ENCODE measurements at regions not wholly inside any gene's neighbourhood (a gene's known extent, or its start where the extent isn't known, plus 50 kb on each side); places are given as distances from the start of the nearest gene placed in this dataset.

DNA sequence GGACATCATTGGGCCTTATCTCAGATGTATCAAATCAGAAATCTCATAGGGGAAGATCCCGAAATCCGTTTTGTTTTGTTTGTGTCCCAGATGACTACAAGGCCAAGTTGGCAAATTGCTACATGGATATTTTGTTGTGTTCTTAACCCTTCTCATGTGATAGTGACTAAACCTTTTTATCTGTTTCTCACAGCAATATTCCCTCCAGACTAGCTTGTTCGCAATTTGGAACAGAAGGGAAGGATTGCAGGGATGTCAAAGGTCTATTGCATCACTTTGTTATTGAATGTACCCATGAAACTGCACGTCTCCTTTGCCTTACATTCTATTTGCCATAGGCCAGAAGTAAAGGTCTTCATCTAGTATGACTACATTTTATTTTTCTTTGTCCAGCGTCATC, 453.9 kb downstream of the NFIB start (continued):
- TF ChIP-seq FOXS1 (CRISPR knock-in tag; IDR thresholded peaks at IDR 0.05): no peak

DNA sequence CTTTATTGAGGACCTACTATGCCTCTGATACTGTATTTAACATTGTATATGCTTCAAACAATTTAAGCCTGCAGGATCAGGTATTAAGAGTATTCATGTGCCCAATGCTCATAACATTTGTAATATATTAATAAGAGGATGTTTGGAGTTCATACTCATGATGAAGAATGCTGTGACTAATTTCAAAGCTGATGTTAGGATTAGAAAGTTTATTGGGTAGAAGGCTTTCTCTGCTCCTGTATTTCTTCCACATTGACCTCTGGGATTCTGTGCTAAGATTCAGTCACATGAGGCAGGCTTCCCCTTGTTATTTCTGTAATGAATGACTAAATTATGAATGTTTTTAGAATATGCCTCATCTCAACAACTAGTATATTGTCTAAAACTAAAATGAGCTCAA, 456.4 kb downstream of the NFIB start:
- CTCF ChIA-PET: interaction anchor here (1.0 to 1.3 kb wide), 2 partner anchors 9 to 10 kb away, joined by 3 to 5 read pairs; no protein-coding TSS in a partner anchor
- no peak for TF ChIP-seq ESRRA (IDR thresholded peaks at IDR 0.05; ENCODE audit: borderline replicate concordance, low read length)
- no peak for TF ChIP-seq HOXB13 (CRISPR knock-in tag; IDR thresholded peaks at IDR 0.05; ENCODE audit: low read depth)
- TF ChIP-seq ZNF302 (CRISPR knock-in tag; IDR thresholded peaks at IDR 0.05): no peak
- TF ChIP-seq HDAC2 (IDR thresholded peaks at IDR 0.05): no peak
- TF ChIP-seq CBX2 (IDR thresholded peaks at IDR 0.05; ENCODE audit: borderline replicate concordance, low read depth): no peak
- TF ChIP-seq RFX5 (IDR thresholded peaks at IDR 0.05): no peak
- TF ChIP-seq ZSCAN20 (CRISPR knock-in tag; IDR thresholded peaks at IDR 0.05): no peak
- TF ChIP-seq, protein P1, sequence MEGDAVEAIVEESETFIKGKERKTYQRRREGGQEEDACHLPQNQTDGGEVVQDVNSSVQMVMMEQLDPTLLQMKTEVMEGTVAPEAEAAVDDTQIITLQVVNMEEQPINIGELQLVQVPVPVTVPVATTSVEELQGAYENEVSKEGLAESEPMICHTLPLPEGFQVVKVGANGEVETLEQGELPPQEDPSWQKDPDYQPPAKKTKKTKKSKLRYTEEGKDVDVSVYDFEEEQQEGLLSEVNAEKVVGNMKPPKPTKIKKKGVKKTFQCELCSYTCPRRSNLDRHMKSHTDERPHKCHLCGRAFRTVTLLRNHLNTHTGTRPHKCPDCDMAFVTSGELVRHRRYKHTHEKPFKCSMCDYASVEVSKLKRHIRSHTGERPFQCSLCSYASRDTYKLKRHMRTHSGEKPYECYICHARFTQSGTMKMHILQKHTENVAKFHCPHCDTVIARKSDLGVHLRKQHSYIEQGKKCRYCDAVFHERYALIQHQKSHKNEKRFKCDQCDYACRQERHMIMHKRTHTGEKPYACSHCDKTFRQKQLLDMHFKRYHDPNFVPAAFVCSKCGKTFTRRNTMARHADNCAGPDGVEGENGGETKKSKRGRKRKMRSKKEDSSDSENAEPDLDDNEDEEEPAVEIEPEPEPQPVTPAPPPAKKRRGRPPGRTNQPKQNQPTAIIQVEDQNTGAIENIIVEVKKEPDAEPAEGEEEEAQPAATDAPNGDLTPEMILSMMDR (IDR thresholded peaks at IDR 0.05): no peak
- TF ChIP-seq, protein P2, sequence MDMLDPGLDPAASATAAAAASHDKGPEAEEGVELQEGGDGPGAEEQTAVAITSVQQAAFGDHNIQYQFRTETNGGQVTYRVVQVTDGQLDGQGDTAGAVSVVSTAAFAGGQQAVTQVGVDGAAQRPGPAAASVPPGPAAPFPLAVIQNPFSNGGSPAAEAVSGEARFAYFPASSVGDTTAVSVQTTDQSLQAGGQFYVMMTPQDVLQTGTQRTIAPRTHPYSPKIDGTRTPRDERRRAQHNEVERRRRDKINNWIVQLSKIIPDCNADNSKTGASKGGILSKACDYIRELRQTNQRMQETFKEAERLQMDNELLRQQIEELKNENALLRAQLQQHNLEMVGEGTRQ (IDR thresholded peaks at IDR 0.05): no peak
- TF ChIP-seq TP53 (CRISPR knock-in tag; IDR thresholded peaks at IDR 0.05): no peak
- no peak for TF ChIP-seq FOXS1 (CRISPR knock-in tag; IDR thresholded peaks at IDR 0.05)
- no peak for TF ChIP-seq SMC3 (IDR thresholded peaks at IDR 0.05)
- TF ChIP-seq, protein P3, sequence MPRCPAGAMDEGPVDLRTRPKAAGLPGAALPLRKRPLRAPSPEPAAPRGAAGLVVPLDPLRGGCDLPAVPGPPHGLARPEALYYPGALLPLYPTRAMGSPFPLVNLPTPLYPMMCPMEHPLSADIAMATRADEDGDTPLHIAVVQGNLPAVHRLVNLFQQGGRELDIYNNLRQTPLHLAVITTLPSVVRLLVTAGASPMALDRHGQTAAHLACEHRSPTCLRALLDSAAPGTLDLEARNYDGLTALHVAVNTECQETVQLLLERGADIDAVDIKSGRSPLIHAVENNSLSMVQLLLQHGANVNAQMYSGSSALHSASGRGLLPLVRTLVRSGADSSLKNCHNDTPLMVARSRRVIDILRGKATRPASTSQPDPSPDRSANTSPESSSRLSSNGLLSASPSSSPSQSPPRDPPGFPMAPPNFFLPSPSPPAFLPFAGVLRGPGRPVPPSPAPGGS (IDR thresholded peaks at IDR 0.05): no peak
- no peak for DNase-seq (ENCODE audit: low read depth in 1 of 2, low spot score in 1 of 2)
- no peak for FAIRE-seq
- no peak for ATAC-seq
- Histone ChIP-seq H3K4me1 (no peaks in the 10 kb centered on the region), H3K4me2 (no peak overlapping the region), H3K9me3 (no peaks in the 10 kb centered on the region), H3K4me3 (no peak overlapping the region), H3K27ac (no peak overlapping the region)
- POLR2A ChIA-PET: no interaction called here

DNA sequence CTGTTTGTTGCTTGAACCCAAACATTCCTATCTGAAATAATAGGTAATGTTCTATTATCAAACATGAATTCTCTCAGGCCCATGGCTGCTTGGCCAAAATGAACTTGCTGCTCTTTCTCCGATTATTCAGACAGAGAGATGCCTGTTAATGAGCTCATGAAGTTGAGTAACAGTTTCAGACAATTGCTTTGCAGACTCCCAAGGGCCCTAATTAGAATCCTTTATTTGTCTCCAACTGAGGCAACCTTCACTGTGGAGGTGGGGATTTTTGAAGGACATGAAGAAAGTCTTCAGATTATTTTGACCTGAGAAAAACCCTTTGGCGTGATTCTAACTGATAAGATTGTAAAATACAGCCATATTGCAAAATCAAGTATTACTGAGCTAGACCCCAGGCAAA, 466.7 kb downstream of the NFIB start:
- no peak for FAIRE-seq
- no peak for ATAC-seq
- POLR2A ChIA-PET: no interaction called here

More for the DNA sequence above, 466.7 kb downstream of the NFIB start:
- no peak for DNase-seq (ENCODE audit: low read depth in 1 of 2, low spot score in 1 of 2)
- no peaks in the 10 kb centered on the region for H3K4me1 ChIP-seq
- TF ChIP-seq CEBPB (IDR thresholded peaks at IDR 0.05): no peak
- TF ChIP-seq KDM5A (IDR thresholded peaks at IDR 0.05): no peak
- TF ChIP-seq, protein P4, sequence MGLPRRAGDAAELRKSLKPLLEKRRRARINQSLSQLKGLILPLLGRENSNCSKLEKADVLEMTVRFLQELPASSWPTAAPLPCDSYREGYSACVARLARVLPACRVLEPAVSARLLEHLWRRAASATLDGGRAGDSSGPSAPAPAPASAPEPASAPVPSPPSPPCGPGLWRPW (IDR thresholded peaks at IDR 0.05): no peak
- no peak for TF ChIP-seq JUNB (IDR thresholded peaks at IDR 0.05)
- no peak for TF ChIP-seq NR3C1 (IDR thresholded peaks at IDR 0.05)
- TF ChIP-seq, protein P2 (IDR thresholded peaks at IDR 0.05): no peak
- no peak for TF ChIP-seq JUN (IDR thresholded peaks at IDR 0.05)
- TF ChIP-seq EHMT2 (IDR thresholded peaks at IDR 0.05; ENCODE audit: low read depth): no peak
- TF ChIP-seq KDM1A (IDR thresholded peaks at IDR 0.05; ENCODE audit: low read depth): no peak
- no peak for TF ChIP-seq SMC3 (IDR thresholded peaks at IDR 0.05)
- TF ChIP-seq, protein P5, sequence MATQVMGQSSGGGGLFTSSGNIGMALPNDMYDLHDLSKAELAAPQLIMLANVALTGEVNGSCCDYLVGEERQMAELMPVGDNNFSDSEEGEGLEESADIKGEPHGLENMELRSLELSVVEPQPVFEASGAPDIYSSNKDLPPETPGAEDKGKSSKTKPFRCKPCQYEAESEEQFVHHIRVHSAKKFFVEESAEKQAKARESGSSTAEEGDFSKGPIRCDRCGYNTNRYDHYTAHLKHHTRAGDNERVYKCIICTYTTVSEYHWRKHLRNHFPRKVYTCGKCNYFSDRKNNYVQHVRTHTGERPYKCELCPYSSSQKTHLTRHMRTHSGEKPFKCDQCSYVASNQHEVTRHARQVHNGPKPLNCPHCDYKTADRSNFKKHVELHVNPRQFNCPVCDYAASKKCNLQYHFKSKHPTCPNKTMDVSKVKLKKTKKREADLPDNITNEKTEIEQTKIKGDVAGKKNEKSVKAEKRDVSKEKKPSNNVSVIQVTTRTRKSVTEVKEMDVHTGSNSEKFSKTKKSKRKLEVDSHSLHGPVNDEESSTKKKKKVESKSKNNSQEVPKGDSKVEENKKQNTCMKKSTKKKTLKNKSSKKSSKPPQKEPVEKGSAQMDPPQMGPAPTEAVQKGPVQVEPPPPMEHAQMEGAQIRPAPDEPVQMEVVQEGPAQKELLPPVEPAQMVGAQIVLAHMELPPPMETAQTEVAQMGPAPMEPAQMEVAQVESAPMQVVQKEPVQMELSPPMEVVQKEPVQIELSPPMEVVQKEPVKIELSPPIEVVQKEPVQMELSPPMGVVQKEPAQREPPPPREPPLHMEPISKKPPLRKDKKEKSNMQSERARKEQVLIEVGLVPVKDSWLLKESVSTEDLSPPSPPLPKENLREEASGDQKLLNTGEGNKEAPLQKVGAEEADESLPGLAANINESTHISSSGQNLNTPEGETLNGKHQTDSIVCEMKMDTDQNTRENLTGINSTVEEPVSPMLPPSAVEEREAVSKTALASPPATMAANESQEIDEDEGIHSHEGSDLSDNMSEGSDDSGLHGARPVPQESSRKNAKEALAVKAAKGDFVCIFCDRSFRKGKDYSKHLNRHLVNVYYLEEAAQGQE (IDR thresholded peaks at IDR 0.05): no peak
- TF ChIP-seq, protein P3 (IDR thresholded peaks at IDR 0.05): no peak
- TF ChIP-seq HEYL (CRISPR knock-in tag; IDR thresholded peaks at IDR 0.05): no peak
- TF ChIP-seq, protein P1 (IDR thresholded peaks at IDR 0.05): no peak
- H3K4me3 ChIP-seq: no peak overlapping the region
- CTCF ChIA-PET: interaction anchor here (0.8 kb wide), 2 partner anchors 10 to 31 kb away, joined by 3 read pairs; no protein-coding TSS in a partner anchor
- H3K27ac ChIP-seq: no peak overlapping the region
- H3K4me2 ChIP-seq: no peak overlapping the region
- 10% methylated on average over 2 of the region's 2 CpGs for WGBS (ENCODE audit: missing lambda C conversion rate)
- H3K9me3 ChIP-seq: no peaks in the 10 kb centered on the region

Measured in A549 (cell line).